HG03521 (cell line): ENCODE measurements at regions not wholly inside any gene's neighbourhood (a gene's known extent, or its start where the extent isn't known, plus 50 kb on each side); places are given as distances from the start of the nearest gene placed in this dataset.
"Not testable (repeated sequence)": the region's sequence is repeated elsewhere in the genome, so short reads cannot be mapped to it uniquely, and the experiment has no call there.

Experiments
- ATAC-seq: cut with Tn5 transposase; IDR thresholded peaks from one replicate; pipeline ENCODE4 v1.9.1; 2021; ENCODE audit warnings: mild to moderate bottlenecking, moderate library complexity; ENCODE audit not compliant: unreplicated experiment

- ATAC-seq: peak; percentile 43
These were observed 335.3 kb upstream of the ARHGEF26 start for GRCh38 chr3:153785901-153786300.

- no peak for ATAC-seq
These were observed 331.8 kb upstream of the ARHGEF26 start for GRCh38 chr3:153789380-153789779.

- not testable (repeated sequence) for ATAC-seq
These were observed 324.1 kb upstream of the ARHGEF26 start for GRCh38 chr3:153797056-153797455.

- no peak for ATAC-seq
These were observed 312.1 kb upstream of the ARHGEF26 start for GRCh38 chr3:153809097-153809496.

- ATAC-seq: no peak
These were observed 302.9 kb upstream of the ARHGEF26 start for GRCh38 chr3:153818338-153818737.

GRCh38 chr3:153820035-153820434 is 301.2 kb upstream of the ARHGEF26 start:
- ATAC-seq: no peak

- ATAC-seq: not testable (repeated sequence)
These were observed 292.8 kb upstream of the ARHGEF26 start for GRCh38 chr3:153828346-153828745.

- ATAC-seq: no peak
These were observed 291.5 kb upstream of the ARHGEF26 start for GRCh38 chr3:153829606-153830170.

GRCh38 chr3:153830552-153830951 is 290.6 kb upstream of the ARHGEF26 start:
- no peak for ATAC-seq

- no peak for ATAC-seq
These were observed 285.6 kb upstream of the ARHGEF26 start for GRCh38 chr3:153835540-153835939.

- no peak for ATAC-seq
These were observed 280.7 kb upstream of the ARHGEF26 start for GRCh38 chr3:153840487-153840886.

GRCh38 chr3:153843994-153844393 is 277.2 kb upstream of the ARHGEF26 start:
- ATAC-seq: no peak

GRCh38 chr3:153845311-153845710 is 275.9 kb upstream of the ARHGEF26 start:
- no peak for ATAC-seq

GRCh38 chr3:153848702-153849101 is 272.5 kb upstream of the ARHGEF26 start:
- ATAC-seq: no peak

- ATAC-seq: no peak
These were observed 268.8 kb upstream of the ARHGEF26 start for GRCh38 chr3:153852355-153852754.

GRCh38 chr3:153853163-153853562 is 268.0 kb upstream of the ARHGEF26 start:
- no peak for ATAC-seq

GRCh38 chr3:153855772-153856171 is 265.4 kb upstream of the ARHGEF26 start:
- peak; percentile 77 for ATAC-seq

GRCh38 chr3:153856932-153857331 is 264.3 kb upstream of the ARHGEF26 start:
- no peak for ATAC-seq

- no peak for ATAC-seq
These were observed 256.4 kb upstream of the ARHGEF26 start for GRCh38 chr3:153864793-153865192.

GRCh38 chr3:153866901-153867300 is 254.3 kb upstream of the ARHGEF26 start:
- ATAC-seq: no peak

GRCh38 chr3:153874348-153874747 is 246.8 kb upstream of the ARHGEF26 start:
- ATAC-seq: not testable (repeated sequence)

- no peak for ATAC-seq
These were observed 240.7 kb upstream of the ARHGEF26 start for GRCh38 chr3:153880493-153880892.

- no peak for ATAC-seq
These were observed 240.0 kb upstream of the ARHGEF26 start for GRCh38 chr3:153881201-153881600.
